Fibroblast of lung (primary cell): ENCODE measurements at regions not wholly inside any gene's neighbourhood (a gene's known extent, or its start where the extent isn't known, plus 50 kb on each side); places are given as distances from the start of the nearest gene placed in this dataset.

Experiments used
- DNase-seq, 2 donors: peaks; one replicate each; pipeline versions ENCODE4 v3.0.0 to v3.0.0-alpha.2; 2010; ENCODE audit warnings: low read depth in 2 of 2
- H2AFZ ChIP-seq: 2 replicates; pipeline ENCODE4 v1.5.1; 2012; ENCODE audit warnings: low read length, control low read depth, inconsistent platforms
- H3K27ac ChIP-seq: 2 replicates; pipeline ENCODE4 v1.5.1; 2011; ENCODE audit warnings: low read length, control low read depth; ENCODE audit not compliant: insufficient read depth
- H3K27me3 ChIP-seq: 2 replicates; pipeline ENCODE4 v1.5.1; 2011; ENCODE audit warnings: mild to moderate bottlenecking, low read length; ENCODE audit not compliant: control insufficient read depth, insufficient read depth
- H3K36me3 ChIP-seq: 2 replicates; pipeline ENCODE4 v1.5.1; 2011; ENCODE audit warnings: low read length; ENCODE audit not compliant: control insufficient read depth, insufficient read depth
- H3K4me1 ChIP-seq: 2 replicates; pipeline ENCODE4 v1.5.1; 2011; ENCODE audit warnings: low read length; ENCODE audit not compliant: control insufficient read depth, insufficient read depth; ENCODE audit errors: extremely low read depth
- H3K4me2 ChIP-seq: 2 replicates; pipeline ENCODE4 v1.5.1; 2011; ENCODE audit warnings: low read length, control low read depth; ENCODE audit not compliant: insufficient read depth; ENCODE audit errors: extremely low read depth
- H3K4me3 ChIP-seq, 4 experiments: fragments of 200-600 bp in 1 of 4; sonication (generic) in 1 of 4; replicated peaks in 1 of 4; 2 replicates each; pipeline ENCODE4 v1.5.1; 2011 to 2016; ENCODE audit warnings: low read length in 4 of 4, low read depth in 3 of 4, mild to moderate bottlenecking in 3 of 4, control low read depth in 2 of 4, inconsistent platforms in 1 of 4, mixed read lengths in 1 of 4; ENCODE audit not compliant: insufficient read depth in 1 of 4; ENCODE audit errors: control extremely low read depth in 1 of 4
- H3K79me2 ChIP-seq: 2 replicates; pipeline ENCODE4 v1.5.1; 2012; ENCODE audit warnings: mild to moderate bottlenecking, low read length, inconsistent platforms; ENCODE audit not compliant: control insufficient read depth, insufficient read depth
- H3K9ac ChIP-seq: 2 replicates; pipeline ENCODE4 v1.5.1; 2011; ENCODE audit warnings: mild to moderate bottlenecking, low read length, control low read depth; ENCODE audit not compliant: insufficient read depth
- H3K9me3 ChIP-seq: 2 replicates; pipeline ENCODE4 v1.5.1; 2012; ENCODE audit warnings: low read depth, low read length; ENCODE audit not compliant: control insufficient read depth, insufficient read depth
- H4K20me1 ChIP-seq: 2 replicates; pipeline ENCODE4 v1.5.1; 2011; ENCODE audit warnings: low read length; ENCODE audit not compliant: control insufficient read depth, insufficient read depth; ENCODE audit errors: extremely low read depth
- CTCF ChIP-seq, 2 donors: IDR thresholded peaks in 1 of 2; conservative IDR thresholded peaks in 1 of 2; 1 replicate in 1 of 2; 2 replicates in 1 of 2; pipeline ENCODE4 v1.5.1; 2011 to 2012; ENCODE audit warnings: low read length in 2 of 2, control low read depth in 1 of 2, inconsistent platforms in 1 of 2, low read depth in 1 of 2, mild to moderate bottlenecking in 1 of 2
- EZH2 ChIP-seq: IDR thresholded peaks from 2 replicates; pipeline ENCODE4 v1.5.1; 2012; ENCODE audit warnings: low read length, control low read depth, mild to moderate bottlenecking; ENCODE audit errors: missing control alignments

- Histone ChIP-seq H3K9me3 (no peaks in the 10 kb centered on the region), H3K27ac (no peak overlapping the region), H3K27me3 (no peaks in the 10 kb centered on the region), H3K4me3 (no peak overlapping the region), H4K20me1 (no peaks in the 10 kb centered on the region), H3K36me3 (no peaks in the 10 kb centered on the region), H3K79me2 (no peaks in the 10 kb centered on the region), H3K9ac (no peak overlapping the region), H3K4me1 (no peaks in the 10 kb centered on the region), H2AFZ (no peak overlapping the region), H3K4me2 (no peak overlapping the region)
- no peak for TF ChIP-seq EZH2
- TF ChIP-seq CTCF (conservative IDR thresholded peaks at IDR 0.05 in 1 of 2, IDR thresholded peaks at IDR 0.05 in 1 of 2; ENCODE audit: low read depth in 1 of 2, low read length in 2 of 2), result no peak
- no peak for DNase-seq
These were observed 423.4 kb downstream of the PDHA2 start for GRCh38 chr4:96263291-96263690.

GRCh38 chr4:96264941-96265463, 425.1 kb downstream of the PDHA2 start:
- Histone ChIP-seq H3K27me3 (no peaks in the 10 kb centered on the region), H3K79me2 (no peaks in the 10 kb centered on the region), H3K9ac (no peak overlapping the region), H4K20me1 (no peaks in the 10 kb centered on the region), H3K4me3 (no peak overlapping the region), H2AFZ (no peak overlapping the region), H3K4me2 (no peak overlapping the region), H3K36me3 (no peaks in the 10 kb centered on the region), H3K4me1 (no peaks in the 10 kb centered on the region), H3K9me3 (no peaks in the 10 kb centered on the region), H3K27ac (no peak overlapping the region)
- no peak for DNase-seq
- no peak for TF ChIP-seq EZH2
- TF ChIP-seq CTCF (conservative IDR thresholded peaks at IDR 0.05 in 1 of 2, IDR thresholded peaks at IDR 0.05 in 1 of 2; ENCODE audit: low read depth in 1 of 2, low read length in 2 of 2), result no peak

DNA sequence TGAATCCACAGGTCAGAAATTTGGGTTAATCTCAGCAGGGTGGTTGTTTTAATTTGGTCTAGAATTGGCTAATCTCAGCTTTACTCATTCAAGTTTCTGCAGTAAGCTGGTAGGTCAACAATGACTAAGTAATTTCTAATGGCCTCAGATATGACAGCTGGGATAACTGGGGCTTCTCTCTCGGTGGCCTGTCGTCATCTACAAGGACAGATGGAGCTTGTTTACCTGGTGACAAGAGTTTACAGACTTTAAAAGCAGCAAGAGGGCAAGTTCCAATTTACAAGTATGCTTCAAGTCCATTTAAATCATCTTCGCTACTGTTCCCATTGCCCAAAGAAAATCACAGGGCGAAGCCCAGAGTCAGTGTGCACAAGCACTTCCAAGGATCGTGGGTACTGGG, 453.9 kb downstream of the PDHA2 start:
- no peaks in the 10 kb centered on the region for H3K27me3 ChIP-seq
- H3K79me2 ChIP-seq, result no peaks in the 10 kb centered on the region
- no peak overlapping the region for H2AFZ ChIP-seq
- no peaks in the 10 kb centered on the region for H3K9me3 ChIP-seq
- no peaks in the 10 kb centered on the region for H3K36me3 ChIP-seq
- H3K27ac ChIP-seq, result no peak overlapping the region
- H3K4me1 ChIP-seq, result no peaks in the 10 kb centered on the region
- H3K4me2 ChIP-seq, result no peak overlapping the region
- H3K4me3 ChIP-seq, result no peak overlapping the region
- no peak overlapping the region for H3K9ac ChIP-seq
- H4K20me1 ChIP-seq, result no peaks in the 10 kb centered on the region
- TF ChIP-seq CTCF (conservative IDR thresholded peaks at IDR 0.05 in 1 of 2, IDR thresholded peaks at IDR 0.05 in 1 of 2; ENCODE audit: low read depth in 1 of 2, low read length in 2 of 2) (no peak), EZH2 (no peak)
- DNase-seq, result no peak
